Nephron (organoid): ENCODE measurements at regions not wholly inside any gene's neighbourhood (a gene's known extent, or its start where the extent isn't known, plus 50 kb on each side); places are given as distances from the start of the nearest gene placed in this dataset.
"Not testable (repeated sequence)": the region's sequence is repeated elsewhere in the genome, so short reads cannot be mapped to it uniquely, and the experiment has no call there.

Experiments
- H3K27ac Mint-ChIP-seq, 3 experiments: 2 replicates each; pipeline ENCODE4 v1.8.0; 2020; ENCODE audit warnings: mixed read lengths in 3 of 3, mild to moderate bottlenecking in 2 of 3, moderate library complexity in 1 of 3
- H3K27me3 Mint-ChIP-seq: 2 replicates; pipeline ENCODE4 v1.8.0; 2021; ENCODE audit warnings: low read depth, mild to moderate bottlenecking, moderate library complexity, mixed read lengths
- H3K36me3 Mint-ChIP-seq: 2 replicates; pipeline ENCODE4 v1.8.0; 2020; ENCODE audit warnings: low read depth, mixed read lengths
- H3K4me1 Mint-ChIP-seq: 2 replicates; pipeline ENCODE4 v1.8.0; 2020; ENCODE audit warnings: mixed read lengths
- H3K4me3 Mint-ChIP-seq, 3 experiments: 2 replicates each; pipeline ENCODE4 v1.8.0; 2020; ENCODE audit warnings: mild to moderate bottlenecking in 3 of 3, mixed read lengths in 3 of 3, moderate library complexity in 2 of 3
- H3K9me3 Mint-ChIP-seq: 2 replicates; pipeline ENCODE4 v1.8.0; 2020; ENCODE audit warnings: mixed read lengths
- CTCF ChIP-seq, 3 experiments: fragments of 200-600 bp; sonication (generic); IDR thresholded peaks; one replicate each; pipeline ENCODE4 v1.5.0; 2021; ENCODE audit warnings: antibody characterized with exemption in 3 of 3; ENCODE audit not compliant: unreplicated experiment in 3 of 3

- Mint-ChIP-seq H3K27ac (no peak overlapping the region), H3K4me3 (no peak overlapping the region), H3K9me3 (peaks cover 20% of the 10 kb centered on the region), H3K27me3 (peaks cover 100% of the 10 kb centered on the region), H3K4me1 (peaks cover 26% of the 10 kb centered on the region), H3K36me3 (peaks cover 8% of the 10 kb centered on the region)
- no peak for TF ChIP-seq CTCF (IDR thresholded peaks at IDR 0.05; ENCODE audit: unreplicated experiment in 3 of 3)
Measured at GRCh38 chr1:147076442-147076841, 95.8 kb downstream of the PRKAB2 start.

GRCh38 chr1:147072482-147073432, 99.5 kb downstream of the PRKAB2 start:
- no peak for TF ChIP-seq CTCF (IDR thresholded peaks at IDR 0.05; ENCODE audit: unreplicated experiment in 3 of 3)
- Mint-ChIP-seq H3K4me3 (peak overlapping the region; percentile 80 to 86 (median 84)), H3K27ac (no peak overlapping the region), H3K27me3 (peaks cover 84% of the 10 kb centered on the region), H3K4me1 (peaks cover 5% of the 10 kb centered on the region), H3K36me3 (peaks cover 5% of the 10 kb centered on the region), H3K9me3 (peaks cover 18% of the 10 kb centered on the region)

- H3K9me3 Mint-ChIP-seq: peaks cover 11% of the 10 kb centered on the region
- peak overlapping the region in 1 of 3 experiments; percentile 29 for H3K4me3 Mint-ChIP-seq
- peaks cover 5% of the 10 kb centered on the region for H3K4me1 Mint-ChIP-seq
- no peak for TF ChIP-seq CTCF (IDR thresholded peaks at IDR 0.05; ENCODE audit: unreplicated experiment in 3 of 3)
- no peak overlapping the region for H3K27ac Mint-ChIP-seq
- peaks cover 4% of the 10 kb centered on the region for H3K36me3 Mint-ChIP-seq
- peaks cover 68% of the 10 kb centered on the region for H3K27me3 Mint-ChIP-seq
Measured at GRCh38 chr1:147071142-147071541, 101.1 kb downstream of the PRKAB2 start.

GRCh38 chr1:147062956-147063355, 109.3 kb downstream of the PRKAB2 start:
- H3K27ac Mint-ChIP-seq: no peak overlapping the region
- no peak for TF ChIP-seq CTCF (IDR thresholded peaks at IDR 0.05; ENCODE audit: unreplicated experiment in 3 of 3)
- H3K4me3 Mint-ChIP-seq: no peak overlapping the region

GRCh38 chr1:147061880-147062279, 110.4 kb downstream of the PRKAB2 start:
- H3K27me3 Mint-ChIP-seq, H3K36me3 Mint-ChIP-seq, H3K4me3 Mint-ChIP-seq, H3K4me1 Mint-ChIP-seq, H3K27ac Mint-ChIP-seq: not testable (repeated sequence)
- H3K9me3 Mint-ChIP-seq: peaks cover 22% of the 10 kb centered on the region

More at GRCh38 chr1:147062956-147063355, 109.3 kb downstream of the PRKAB2 start:
- Mint-ChIP-seq H3K36me3 (no peaks in the 10 kb centered on the region), H3K9me3 (peaks cover 18% of the 10 kb centered on the region), H3K27me3 (no peaks in the 10 kb centered on the region), H3K4me1 (no peaks in the 10 kb centered on the region)

GRCh38 chr1:147053269-147053668, 115.1 kb downstream of the NBPF12 start:
- Mint-ChIP-seq H3K4me1 (no peaks in the 10 kb centered on the region), H3K27me3 (peaks cover 6% of the 10 kb centered on the region)
- TF ChIP-seq CTCF (IDR thresholded peaks at IDR 0.05; ENCODE audit: unreplicated experiment in 3 of 3): no peak

More at GRCh38 chr1:147053269-147053668, 115.1 kb downstream of the NBPF12 start:
- Mint-ChIP-seq H3K9me3 (peaks cover 4% of the 10 kb centered on the region), H3K4me3 (no peak overlapping the region), H3K36me3 (no peaks in the 10 kb centered on the region), H3K27ac (no peak overlapping the region)
